PC-3 (cell line): ENCODE measurements at regions not wholly inside any gene's neighbourhood (a gene's known extent, or its start where the extent isn't known, plus 50 kb on each side); places are given as distances from the start of the nearest gene placed in this dataset.

Source experiments
- ATAC-seq: fragments of 200-7000 bp; cut with Tn5 transposase; 2 replicates; pipeline ENCODE4 v1.9.1; 2020; ENCODE audit warnings: mild to moderate bottlenecking, moderate library complexity
- BruUV-seq: library from RNA; stranded (reverse); fragments of 400-500 nt; replicated peaks from 2 replicates; lab custom pipeline; 2021; lab: Mats Ljungman, UMichigan
- CTCF ChIA-PET: fragments of 300-600 bp; sonication (Branson Sonifier 250); formaldehyde crosslinking; loops from one replicate; lab custom pipeline; 2022; ENCODE audit warnings: antibody characterized with exemption; lab: Charles Lee
- POLR2A ChIA-PET: fragments of 300-600 bp; sonication (Branson Sonifier 250); formaldehyde crosslinking; loops from one replicate; lab custom pipeline; 2022; ENCODE audit warnings: antibody characterized with exemption; ENCODE audit not compliant: unreplicated experiment; lab: Charles Lee
- DNase-seq: peaks from one replicate; pipeline ENCODE4 v3.0.0-alpha.2; 2015
- H2AFZ ChIP-seq: fragments of 300-600 bp; sonication (generic); 2 replicates; pipeline ENCODE4 v1.6.0; 2016; ENCODE audit warnings: antibody characterized with exemption, low read length
- H3F3A ChIP-seq: fragments of 300-600 bp; sonication (generic); one replicate; pipeline ENCODE4 v1.6.0; 2017; ENCODE audit warnings: antibody characterized with exemption, low read length, control low read depth, mild to moderate bottlenecking; ENCODE audit not compliant: unreplicated experiment
- H3K27ac ChIP-seq: fragments of 300-600 bp; sonication (generic); 2 replicates; pipeline ENCODE4 v1.5.1; 2016; ENCODE audit warnings: mild to moderate bottlenecking, low read length
- H3K27me3 ChIP-seq: fragments of 300-600 bp; sonication (generic); 2 replicates; pipeline ENCODE4 v1.6.1; 2016; ENCODE audit warnings: low read length, mixed read lengths
- H3K36me3 ChIP-seq: fragments of 300-600 bp; sonication (generic); 2 replicates; pipeline ENCODE4 v1.6.1; 2016; ENCODE audit warnings: low read depth, mixed run types, low read length, mixed read lengths
- H3K4me1 ChIP-seq: fragments of 300-600 bp; sonication (generic); 2 replicates; pipeline ENCODE4 v1.5.1; 2016; ENCODE audit warnings: low read length; ENCODE audit not compliant: insufficient read depth
- H3K4me2 ChIP-seq: fragments of 300-600 bp; sonication (generic); 2 replicates; pipeline ENCODE4 v1.6.0; 2016; ENCODE audit warnings: low read length
- H3K4me3 ChIP-seq: fragments of 300-600 bp; sonication (generic); 2 replicates; pipeline ENCODE4 v1.5.1; 2016; ENCODE audit warnings: mild to moderate bottlenecking, low read length, mixed read lengths
- H3K79me2 ChIP-seq: fragments of 300-600 bp; sonication (generic); 2 replicates; pipeline ENCODE4 v1.6.1; 2017; ENCODE audit warnings: low read length, mixed read lengths
- H3K9ac ChIP-seq: fragments of 300-600 bp; sonication (generic); 2 replicates; pipeline ENCODE4 v1.6.0; 2016; ENCODE audit warnings: mild to moderate bottlenecking, low read length
- H3K9me2 ChIP-seq: fragments of 300-600 bp; sonication (generic); replicated peaks from 2 replicates; pipeline ENCODE4 v1.6.1; 2016; ENCODE audit warnings: mixed run types, low read length, mixed read lengths
- H3K9me3 ChIP-seq: fragments of 300-600 bp; sonication (generic); 2 replicates; pipeline ENCODE4 v1.6.1; 2016; ENCODE audit warnings: low read length, mixed read lengths
- H4K20me1 ChIP-seq: fragments of 300-600 bp; sonication (generic); 2 replicates; pipeline ENCODE4 v1.6.1; 2016; ENCODE audit warnings: low read length, mixed read lengths
- CTCF ChIP-seq: fragments of 300-600 bp; sonication (generic); conservative IDR thresholded peaks from 2 replicates; pipeline ENCODE4 v1.5.1; 2017; ENCODE audit warnings: antibody characterized with exemption, low read depth, mild to moderate bottlenecking, low read length
- EZH2 ChIP-seq: fragments of 300-600 bp; sonication (generic); IDR thresholded peaks from one replicate; pipeline ENCODE4 v1.6.1; 2017; ENCODE audit warnings: antibody characterized with exemption, mild to moderate bottlenecking, low read length; ENCODE audit not compliant: unreplicated experiment
- EZH2phosphoT487 ChIP-seq: fragments of 300-600 bp; sonication (generic); IDR thresholded peaks from 2 replicates; pipeline ENCODE4 v1.6.1; 2018; ENCODE audit warnings: mild to moderate bottlenecking, antibody characterized with exemption, low read length, borderline replicate concordance
- intact Hi-C: fragments of 100-400 bp; cut with micrococcal nuclease; formaldehyde crosslinking; loops from 2 replicates; pipeline ENCODE4 v1.9.0; 2023

GRCh38 chr4:10740251-10740650, 55.7 kb upstream of the CLNK start:
- Histone ChIP-seq H3K79me2 (no peaks in the 10 kb centered on the region), H3K9me3 (no peaks in the 10 kb centered on the region), H3K36me3 (no peaks in the 10 kb centered on the region), H3K4me3 (no peak overlapping the region), H3K27me3 (no peaks in the 10 kb centered on the region), H4K20me1 (no peaks in the 10 kb centered on the region), H3K9ac (no peak overlapping the region), H3F3A (no peaks in the 10 kb centered on the region), H3K4me1 (no peaks in the 10 kb centered on the region), H3K4me2 (no peak overlapping the region), H3K9me2 (no peaks in the 10 kb centered on the region), H3K27ac (no peak overlapping the region), H2AFZ (no peak overlapping the region)
- intact Hi-C loops, result no loop called here
- ChIA-PET CTCF (no interaction called here), POLR2A (no interaction called here)
- no TSS peak for BruUV-seq
- TF ChIP-seq EZH2phosphoT487, result no peak
- no peak for TF ChIP-seq EZH2
- no peak for TF ChIP-seq CTCF
- DNase-seq (no peak), ATAC-seq (no peak)

GRCh38 chr4:10738826-10739489, 54.4 kb upstream of the CLNK start:
- ATAC-seq (no peak), DNase-seq (no peak)
- CTCF ChIA-PET, result no interaction called here
- H4K20me1 ChIP-seq, result no peaks in the 10 kb centered on the region
- no peaks in the 10 kb centered on the region for H3K4me1 ChIP-seq
- H3K9ac ChIP-seq, result no peak overlapping the region
- H3K27me3 ChIP-seq, result no peaks in the 10 kb centered on the region
- no peaks in the 10 kb centered on the region for H3F3A ChIP-seq
- no peaks in the 10 kb centered on the region for H3K9me2 ChIP-seq
- POLR2A ChIA-PET, result no interaction called here
- H3K4me2 ChIP-seq, result no peak overlapping the region
- no peak overlapping the region for H3K4me3 ChIP-seq
- no peaks in the 10 kb centered on the region for H3K9me3 ChIP-seq
- intact Hi-C loops, result no loop called here
- no peak overlapping the region for H3K27ac ChIP-seq
- no TSS peak for BruUV-seq
- no peaks in the 10 kb centered on the region for H3K79me2 ChIP-seq
- H2AFZ ChIP-seq, result no peak overlapping the region
- TF ChIP-seq EZH2 (no peak), EZH2phosphoT487 (no peak), CTCF (no peak)
- no peaks in the 10 kb centered on the region for H3K36me3 ChIP-seq

- H3F3A ChIP-seq, result no peaks in the 10 kb centered on the region
- no peaks in the 10 kb centered on the region for H3K4me1 ChIP-seq
- no peaks in the 10 kb centered on the region for H3K9me3 ChIP-seq
- CTCF ChIA-PET, result no interaction called here
- ATAC-seq (no peak), DNase-seq (no peak)
- BruUV-seq, result no TSS peak
- no peak overlapping the region for H3K4me3 ChIP-seq
- H2AFZ ChIP-seq, result no peak overlapping the region
- H3K9me2 ChIP-seq, result no peaks in the 10 kb centered on the region
- H3K9ac ChIP-seq, result no peak overlapping the region
- H3K27ac ChIP-seq, result no peak overlapping the region
- H3K36me3 ChIP-seq, result no peaks in the 10 kb centered on the region
- no peak overlapping the region for H3K4me2 ChIP-seq
- intact Hi-C loops, result no loop called here
- TF ChIP-seq CTCF, result no peak
- no peak for TF ChIP-seq EZH2
- no peak for TF ChIP-seq EZH2phosphoT487
- no peaks in the 10 kb centered on the region for H3K27me3 ChIP-seq
- H4K20me1 ChIP-seq, result no peaks in the 10 kb centered on the region
- no peaks in the 10 kb centered on the region for H3K79me2 ChIP-seq
- POLR2A ChIA-PET, result no interaction called here
Observed at GRCh38 chr4:10737337-10737736, 52.8 kb upstream of the CLNK start.
